ENCODE measurements at regions not wholly inside any gene's neighbourhood (a gene's known extent, or its start where the extent isn't known, plus 50 kb on each side); places are given as distances from the start of the nearest gene placed in this dataset.

GRCh38 chr18:1732143-1732542, 827.5 kb downstream of the ADCYAP1 start:
- 80% methylated on average over 3 of the region's 3 CpGs for WGBS
- no peak overlapping the region for H3K4me3 ChIP-seq (ENCODE audit: low read depth in 1 of 3, low read length in 3 of 3)

More at GRCh38 chr18:1732143-1732542, 827.5 kb downstream of the ADCYAP1 start:
- Histone ChIP-seq H3K9me3 (ENCODE audit: control insufficient read depth in 4 of 4, low read length in 3 of 4) (no peaks in the 10 kb centered on the region), H3K36me3 (ENCODE audit: control insufficient read depth in 4 of 4, insufficient read depth in 3 of 4, low read depth in 1 of 4, low read length in 3 of 4) (no peaks in the 10 kb centered on the region), H3K27me3 (ENCODE audit: control insufficient read depth in 4 of 4, insufficient read depth in 4 of 4, low read length in 3 of 4) (no peaks in the 10 kb centered on the region), H3K4me1 (ENCODE audit: control insufficient read depth in 4 of 4, insufficient read depth in 4 of 4, low read length in 3 of 4) (no peaks in the 10 kb centered on the region), H3K9ac (ENCODE audit: low read depth in 1 of 2, low read length in 2 of 2) (no peak overlapping the region), H3K27ac (ENCODE audit: low read depth in 1 of 2, low read length in 2 of 2) (no peak overlapping the region)
- no peak for DNase-seq (ENCODE audit: low spot score)
- TF ChIP-seq ATF3 (IDR thresholded peaks at IDR 0.05), result no peak
- TF ChIP-seq CTCF (IDR thresholded peaks at IDR 0.05; ENCODE audit: low read depth, low read length, missing input control), result no peak
- TF ChIP-seq TAF1 (conservative IDR thresholded peaks at IDR 0.05), result no peak
- TF ChIP-seq RAD21 (IDR thresholded peaks at IDR 0.05), result no peak
- TF ChIP-seq JUND (IDR thresholded peaks at IDR 0.05), result no peak
- no peak for TF ChIP-seq SP1 (IDR thresholded peaks at IDR 0.05)
- TF ChIP-seq HNF4G (IDR thresholded peaks at IDR 0.05), result no peak
- no peak for TF ChIP-seq RXRA (IDR thresholded peaks at IDR 0.05)
- no peak for TF ChIP-seq REST (IDR thresholded peaks at IDR 0.05)
- no peak for TF ChIP-seq EGR1 (IDR thresholded peaks at IDR 0.05; ENCODE audit: low read depth in 2 of 2)
- TF ChIP-seq HNF4A (conservative IDR thresholded peaks at IDR 0.05), result no peak
- TF ChIP-seq MAX (IDR thresholded peaks at IDR 0.05), result no peak
- TF ChIP-seq NR2F2 (IDR thresholded peaks at IDR 0.05), result no peak
- no peak for TF ChIP-seq FOXA1 (IDR thresholded peaks at IDR 0.05)
- TF ChIP-seq ZBTB33 (IDR thresholded peaks at IDR 0.05), result no peak
- TF ChIP-seq FOXA2 (IDR thresholded peaks at IDR 0.05), result no peak
- no peak for TF ChIP-seq YY1 (IDR thresholded peaks at IDR 0.05)
- no peak for TF ChIP-seq GABPA (IDR thresholded peaks at IDR 0.05 in 1 of 2, conservative IDR thresholded peaks at IDR 0.05 in 1 of 2)
